ENCODE measurements at regions not wholly inside any gene's neighbourhood (a gene's known extent, or its start where the extent isn't known, plus 50 kb on each side); places are given as distances from the start of the nearest gene placed in this dataset.
"Not testable (repeated sequence)": the region's sequence is repeated elsewhere in the genome, so short reads cannot be mapped to it uniquely, and the experiment has no call there.

DNA sequence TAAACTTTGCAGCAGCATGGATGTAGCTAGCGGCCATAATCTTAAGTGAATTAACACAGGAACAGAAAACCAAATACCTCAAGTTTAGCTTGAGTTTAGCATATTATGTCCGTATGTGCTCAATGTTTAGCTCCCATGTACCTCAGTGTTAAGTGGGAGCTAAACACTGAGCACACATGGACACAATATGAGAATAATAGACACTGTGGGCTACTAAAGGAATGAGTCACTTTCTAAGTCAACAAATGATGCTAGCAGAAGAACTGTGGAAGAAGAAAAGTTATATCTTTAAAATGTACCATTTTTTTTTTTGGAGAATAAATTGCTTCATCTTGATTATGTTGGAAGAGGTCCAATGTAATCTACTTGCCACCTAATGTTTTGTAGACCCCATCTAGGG lies 1146.0 kb upstream of the SLC39A10 start:
- H3K4me3 ChIP-seq (ENCODE audit: low read length); H3K27ac ChIP-seq (ENCODE audit: low read length); H3K9me3 ChIP-seq (ENCODE audit: insufficient read depth, low read depth, low read length); H3K9ac ChIP-seq (ENCODE audit: low read depth, low read length); H3K4me1 ChIP-seq (ENCODE audit: insufficient read depth, low read length); H3K36me3 ChIP-seq (ENCODE audit: insufficient read depth, low read depth, low read length); H3K27me3 ChIP-seq (ENCODE audit: insufficient read depth, low read length): not testable (repeated sequence)

DNA sequence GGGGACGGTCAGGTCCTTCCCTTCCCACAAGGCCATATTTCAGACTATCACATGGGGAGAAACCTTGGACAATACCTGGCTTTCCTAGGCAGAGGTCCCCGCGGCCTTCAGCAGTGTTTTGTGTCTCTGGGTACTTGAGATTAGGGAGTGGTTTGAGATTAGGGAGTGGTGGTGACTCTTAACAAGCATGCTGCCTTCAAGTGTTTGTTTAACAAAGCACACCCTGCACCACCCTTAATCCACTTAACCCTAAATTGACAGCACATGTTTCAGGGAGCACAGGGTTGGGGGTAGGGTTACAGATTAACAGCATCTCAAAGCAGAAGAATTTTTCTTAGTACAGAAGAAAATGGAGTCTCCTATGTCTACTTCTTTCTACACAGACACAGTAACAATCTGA lies 1152.2 kb upstream of the SLC39A10 start:
- H3K9me3 ChIP-seq (ENCODE audit: insufficient read depth, low read depth, low read length); H3K27me3 ChIP-seq (ENCODE audit: insufficient read depth, low read length); H3K4me3 ChIP-seq (ENCODE audit: low read length); H3K4me1 ChIP-seq (ENCODE audit: insufficient read depth, low read length); H3K27ac ChIP-seq (ENCODE audit: low read length); H3K36me3 ChIP-seq (ENCODE audit: insufficient read depth, low read depth, low read length); H3K9ac ChIP-seq (ENCODE audit: low read depth, low read length): not testable (repeated sequence)

DNA sequence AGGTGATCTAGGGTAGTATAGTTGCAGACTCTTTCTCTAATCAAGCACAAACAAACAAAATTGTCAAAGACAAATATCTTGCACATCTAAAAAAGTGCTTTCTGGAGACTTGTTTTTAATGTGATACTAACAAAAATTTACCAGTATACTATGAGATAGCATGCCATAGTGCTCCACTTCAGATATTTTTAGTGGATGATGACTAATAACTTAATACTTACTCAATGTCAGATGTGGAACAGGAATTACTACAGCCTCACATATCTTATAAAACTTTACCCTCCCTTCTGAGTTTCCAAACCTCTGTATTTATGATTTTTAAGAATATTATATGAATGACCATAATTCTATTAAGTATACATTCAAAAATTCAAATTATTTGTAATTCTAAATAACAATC lies 1162.0 kb upstream of the SLC39A10 start:
- Histone ChIP-seq H3K4me3 (ENCODE audit: low read length) (no peak overlapping the region), H3K9ac (ENCODE audit: low read depth, low read length) (no peak overlapping the region), H3K4me1 (ENCODE audit: insufficient read depth, low read length) (no peaks in the 10 kb centered on the region), H3K27me3 (ENCODE audit: insufficient read depth, low read length) (no peaks in the 10 kb centered on the region), H3K27ac (ENCODE audit: low read length) (no peak overlapping the region), H3K36me3 (ENCODE audit: insufficient read depth, low read depth, low read length) (no peaks in the 10 kb centered on the region), H3K9me3 (ENCODE audit: insufficient read depth, low read depth, low read length) (no peaks in the 10 kb centered on the region)

DNA sequence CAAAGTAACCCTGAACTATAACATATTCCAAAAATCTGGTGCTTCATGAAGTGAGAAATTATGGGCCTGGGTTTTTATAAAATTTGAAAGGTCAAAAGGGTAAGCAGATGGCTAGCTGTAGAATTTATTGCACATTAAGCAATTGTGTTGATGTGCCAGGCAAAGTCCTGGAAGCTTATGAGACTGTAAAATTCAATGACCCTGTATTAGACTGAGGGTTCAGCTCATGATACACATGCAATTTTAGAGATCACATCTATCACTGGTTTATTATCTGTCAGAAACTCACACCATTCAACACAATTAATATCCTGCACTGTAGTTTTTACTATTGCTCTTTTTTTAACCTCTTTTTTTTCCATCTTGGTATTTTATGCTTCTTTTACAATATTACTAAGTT lies 1162.6 kb upstream of the SLC39A10 start:
- Histone ChIP-seq H3K4me1 (ENCODE audit: insufficient read depth, low read length) (no peaks in the 10 kb centered on the region), H3K27ac (ENCODE audit: low read length) (no peak overlapping the region), H3K9me3 (ENCODE audit: insufficient read depth, low read depth, low read length) (no peaks in the 10 kb centered on the region), H3K4me3 (ENCODE audit: low read length) (no peak overlapping the region), H3K9ac (ENCODE audit: low read depth, low read length) (no peak overlapping the region), H3K27me3 (ENCODE audit: insufficient read depth, low read length) (no peaks in the 10 kb centered on the region), H3K36me3 (ENCODE audit: insufficient read depth, low read depth, low read length) (no peaks in the 10 kb centered on the region)

DNA sequence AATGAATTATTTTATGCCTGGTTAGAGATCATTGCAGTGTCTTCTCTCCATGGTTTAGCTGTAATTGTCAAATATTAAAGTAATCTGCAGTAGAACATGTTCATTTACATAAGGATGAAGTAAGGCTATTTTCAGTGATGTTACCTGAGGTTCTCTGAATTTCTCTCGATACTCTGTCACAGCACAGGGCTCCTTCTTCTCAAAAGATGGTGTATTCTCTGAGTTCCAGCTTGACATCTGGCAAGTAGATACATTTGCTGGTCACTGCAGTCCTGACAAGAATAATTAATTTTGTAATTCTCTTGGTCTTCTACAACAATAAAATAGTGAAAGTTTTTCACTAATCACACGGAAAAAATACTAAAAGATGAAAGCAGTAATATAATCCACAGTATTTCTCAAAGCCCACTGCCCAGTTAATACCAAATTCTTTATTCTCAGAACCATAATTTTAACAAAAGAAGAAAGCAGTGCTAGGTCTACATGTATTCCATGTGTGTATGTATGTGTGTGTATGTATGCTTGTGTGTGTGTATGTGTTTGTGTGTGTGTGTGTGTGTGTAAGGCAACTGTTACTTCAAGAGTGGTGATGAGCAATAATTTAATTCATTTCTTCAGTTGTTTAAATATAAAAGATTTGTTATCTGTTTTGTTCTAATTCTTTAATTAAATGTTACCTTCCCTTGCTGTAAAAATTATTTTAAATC lies 1165.5 kb upstream of the SLC39A10 start:
- no peaks in the 10 kb centered on the region for H3K9me3 ChIP-seq (ENCODE audit: insufficient read depth, low read depth, low read length)
- no peak overlapping the region for H3K9ac ChIP-seq (ENCODE audit: low read depth, low read length)
- no peaks in the 10 kb centered on the region for H3K4me1 ChIP-seq (ENCODE audit: insufficient read depth, low read length)
- no peaks in the 10 kb centered on the region for H3K36me3 ChIP-seq (ENCODE audit: insufficient read depth, low read depth, low read length)
- no peak overlapping the region for H3K4me3 ChIP-seq (ENCODE audit: low read length)
- H3K27me3 ChIP-seq (ENCODE audit: insufficient read depth, low read length): no peaks in the 10 kb centered on the region
- H3K27ac ChIP-seq (ENCODE audit: low read length): no peak overlapping the region

DNA sequence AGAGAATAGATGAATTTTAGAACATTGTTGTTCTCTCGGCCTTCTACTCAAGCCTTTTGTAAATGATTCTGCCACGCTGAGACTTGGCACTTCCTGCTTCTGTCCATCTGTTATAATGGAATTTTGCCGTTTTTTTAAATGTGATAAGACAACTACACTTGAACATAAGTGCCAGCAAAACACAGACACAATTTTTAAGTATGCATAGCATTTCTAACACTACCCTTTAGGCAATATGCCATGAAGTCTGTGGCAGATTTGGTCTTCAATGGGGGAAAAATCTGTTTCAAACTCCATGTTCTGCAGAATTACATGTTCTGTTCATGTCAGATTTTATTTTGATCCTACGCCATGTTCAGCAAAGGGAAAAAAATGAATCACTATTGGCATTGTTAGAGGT lies 1170.7 kb upstream of the SLC39A10 start:
- H3K4me3 ChIP-seq (ENCODE audit: low read length): no peak overlapping the region
- H3K27ac ChIP-seq (ENCODE audit: low read length): no peak overlapping the region
- H3K9me3 ChIP-seq (ENCODE audit: insufficient read depth, low read depth, low read length): no peaks in the 10 kb centered on the region
- no peak overlapping the region for H3K9ac ChIP-seq (ENCODE audit: low read depth, low read length)
- no peaks in the 10 kb centered on the region for H3K4me1 ChIP-seq (ENCODE audit: insufficient read depth, low read length)
- no peaks in the 10 kb centered on the region for H3K27me3 ChIP-seq (ENCODE audit: insufficient read depth, low read length)
- H3K36me3 ChIP-seq (ENCODE audit: insufficient read depth, low read depth, low read length): no peaks in the 10 kb centered on the region

DNA sequence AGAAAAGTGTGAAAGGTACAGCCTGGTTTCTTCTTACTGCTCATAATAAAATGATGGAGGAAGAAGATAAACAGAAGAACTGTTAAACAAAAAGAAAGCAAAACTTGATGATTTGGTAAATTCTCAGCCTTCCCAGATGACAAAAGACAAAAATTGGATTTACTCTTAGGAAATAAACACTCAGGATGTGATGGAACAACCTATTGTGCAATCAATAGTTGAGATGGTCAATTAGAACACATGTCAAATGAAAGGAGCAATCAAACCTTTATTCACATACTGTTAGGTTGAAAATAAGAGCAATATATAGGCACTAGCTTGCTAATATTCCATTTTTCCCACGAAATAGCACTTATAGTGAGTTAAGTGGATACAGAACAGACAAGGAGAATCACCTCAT lies 1174.0 kb upstream of the SLC39A10 start:
- Histone ChIP-seq H3K27me3 (ENCODE audit: insufficient read depth, low read length) (no peaks in the 10 kb centered on the region), H3K9me3 (ENCODE audit: insufficient read depth, low read depth, low read length) (no peaks in the 10 kb centered on the region), H3K4me3 (ENCODE audit: low read length) (no peak overlapping the region), H3K9ac (ENCODE audit: low read depth, low read length) (no peak overlapping the region), H3K27ac (ENCODE audit: low read length) (no peak overlapping the region), H3K36me3 (ENCODE audit: insufficient read depth, low read depth, low read length) (no peaks in the 10 kb centered on the region), H3K4me1 (ENCODE audit: insufficient read depth, low read length) (no peaks in the 10 kb centered on the region)

DNA sequence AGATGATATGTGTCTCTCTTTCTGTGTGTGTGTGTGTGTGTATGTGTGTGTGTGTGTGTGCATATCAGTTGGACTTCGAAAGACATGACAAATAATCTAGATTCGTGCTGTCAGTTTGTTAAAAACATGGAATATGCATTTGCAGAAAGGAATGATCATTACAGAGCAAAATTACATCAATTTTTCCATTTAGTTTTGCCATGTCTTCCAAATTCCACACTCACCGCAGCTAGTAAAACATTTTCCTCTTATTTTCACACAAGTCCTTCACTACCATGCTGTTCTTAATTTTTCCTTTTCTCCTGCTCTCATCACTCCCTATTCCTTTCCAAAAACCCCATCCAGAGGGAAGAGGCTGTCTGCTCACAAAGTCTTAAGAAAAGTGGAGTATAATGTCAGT lies 1191.4 kb upstream of the SLC39A10 start:
- H3K36me3 ChIP-seq (ENCODE audit: insufficient read depth, low read depth, low read length): no peaks in the 10 kb centered on the region
- no peak overlapping the region for H3K27ac ChIP-seq (ENCODE audit: low read length)
- H3K4me3 ChIP-seq (ENCODE audit: low read length): no peak overlapping the region
- H3K9me3 ChIP-seq (ENCODE audit: insufficient read depth, low read depth, low read length): no peaks in the 10 kb centered on the region
- no peak overlapping the region for H3K9ac ChIP-seq (ENCODE audit: low read depth, low read length)
- H3K27me3 ChIP-seq (ENCODE audit: insufficient read depth, low read length): no peaks in the 10 kb centered on the region
- no peaks in the 10 kb centered on the region for H3K4me1 ChIP-seq (ENCODE audit: insufficient read depth, low read length)

DNA sequence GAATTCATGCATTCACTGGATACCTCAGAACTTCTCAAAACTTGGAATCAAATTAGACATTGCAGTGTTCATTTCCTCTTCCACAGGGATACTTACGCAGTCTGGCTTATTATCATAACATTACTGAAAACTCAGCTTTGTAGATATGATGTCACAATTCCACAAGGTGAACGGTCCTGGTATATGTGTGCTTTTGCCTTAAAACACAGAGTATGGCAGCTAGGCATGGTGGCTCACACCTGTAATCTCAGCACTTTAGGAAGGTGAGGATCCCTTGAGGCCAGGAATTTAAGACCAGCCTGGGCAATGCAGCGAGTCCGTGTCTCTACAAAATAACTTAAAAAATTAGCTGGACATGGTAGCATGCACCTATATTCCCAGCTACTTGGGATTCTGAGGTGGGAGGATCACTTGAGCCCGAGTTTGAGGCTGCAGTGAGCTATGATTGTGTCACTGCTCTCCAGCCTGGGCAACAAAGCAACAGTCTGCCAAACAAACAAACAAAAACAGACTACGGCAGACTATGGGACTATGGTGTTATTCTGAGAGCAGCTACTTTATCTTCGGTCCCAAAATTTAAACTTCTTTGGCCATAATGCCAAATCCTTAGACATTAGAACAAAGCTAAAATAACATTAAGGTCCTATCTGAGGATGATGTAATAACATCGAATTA lies 1191.9 kb upstream of the SLC39A10 start:
- no peak overlapping the region for H3K4me3 ChIP-seq (ENCODE audit: low read length)
- H3K4me1 ChIP-seq (ENCODE audit: insufficient read depth, low read length): no peaks in the 10 kb centered on the region
- H3K27ac ChIP-seq (ENCODE audit: low read length): no peak overlapping the region
- no peaks in the 10 kb centered on the region for H3K9me3 ChIP-seq (ENCODE audit: insufficient read depth, low read depth, low read length)
- H3K36me3 ChIP-seq (ENCODE audit: insufficient read depth, low read depth, low read length): no peaks in the 10 kb centered on the region
- no peak overlapping the region for H3K9ac ChIP-seq (ENCODE audit: low read depth, low read length)
- H3K27me3 ChIP-seq (ENCODE audit: insufficient read depth, low read length): no peaks in the 10 kb centered on the region

DNA sequence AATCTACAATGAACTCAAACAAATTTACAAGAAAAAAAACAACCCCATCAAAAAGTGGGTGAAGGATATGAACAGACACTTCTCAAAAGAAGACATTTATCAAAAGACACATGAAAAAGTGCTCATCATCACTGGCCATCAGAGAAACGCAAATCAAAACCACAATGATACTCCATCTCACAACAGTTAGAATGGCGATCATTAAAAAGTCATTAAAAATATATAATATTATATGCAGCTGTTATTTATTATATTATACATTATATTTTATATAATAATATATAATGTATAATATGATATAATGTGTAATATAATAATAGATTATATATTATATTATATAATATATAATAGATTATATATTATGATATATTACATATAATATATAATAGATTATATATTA lies 1194.1 kb upstream of the SLC39A10 start:
- H3K4me3 ChIP-seq (ENCODE audit: low read length); H3K9me3 ChIP-seq (ENCODE audit: insufficient read depth, low read depth, low read length); H3K27me3 ChIP-seq (ENCODE audit: insufficient read depth, low read length); H3K36me3 ChIP-seq (ENCODE audit: insufficient read depth, low read depth, low read length); H3K4me1 ChIP-seq (ENCODE audit: insufficient read depth, low read length); H3K27ac ChIP-seq (ENCODE audit: low read length); H3K9ac ChIP-seq (ENCODE audit: low read depth, low read length): not testable (repeated sequence)

DNA sequence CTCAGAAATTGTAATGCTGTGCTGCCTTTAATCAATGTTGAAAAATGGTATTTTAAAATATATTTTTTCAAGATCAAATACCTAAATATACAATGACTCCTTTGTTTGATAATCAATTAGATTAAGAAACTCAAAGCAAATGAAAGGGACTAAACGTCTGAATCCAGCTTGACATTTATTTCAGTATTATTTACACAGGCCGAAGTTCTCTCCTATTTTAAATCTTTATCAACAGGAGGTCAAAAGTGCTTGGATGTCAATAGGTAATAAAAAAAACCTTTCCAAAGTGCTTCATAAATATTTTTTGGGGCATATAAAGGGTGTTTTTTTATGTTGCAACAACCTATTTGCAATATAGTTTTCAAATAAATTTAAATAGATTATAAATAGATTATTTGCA lies 1201.7 kb upstream of the SLC39A10 start:
- Histone ChIP-seq H3K4me1 (ENCODE audit: insufficient read depth, low read length) (no peaks in the 10 kb centered on the region), H3K27ac (ENCODE audit: low read length) (no peak overlapping the region)

DNA sequence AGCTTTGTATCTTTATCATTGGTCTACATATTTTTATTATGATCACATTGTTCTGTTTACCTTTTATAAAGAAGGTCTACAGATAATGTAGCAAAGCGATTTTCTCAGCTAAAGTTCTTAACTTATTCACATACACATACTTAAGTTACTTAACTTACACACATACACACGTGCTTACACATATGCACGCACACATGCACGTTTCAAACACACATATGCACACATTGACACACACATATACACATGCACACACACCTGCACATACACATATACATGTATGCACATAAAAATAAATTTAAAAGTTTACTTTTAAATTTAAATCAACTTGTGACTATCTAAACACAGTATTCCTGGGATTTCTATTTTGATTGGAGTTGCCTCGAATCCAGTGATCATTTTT lies 1204.5 kb upstream of the SLC39A10 start:
- H3K27ac ChIP-seq (ENCODE audit: low read length): no peak overlapping the region
- no peak overlapping the region for H3K4me3 ChIP-seq (ENCODE audit: low read length)
- no peak overlapping the region for H3K9ac ChIP-seq (ENCODE audit: low read depth, low read length)
- H3K27me3 ChIP-seq (ENCODE audit: insufficient read depth, low read length): no peaks in the 10 kb centered on the region
- no peaks in the 10 kb centered on the region for H3K36me3 ChIP-seq (ENCODE audit: insufficient read depth, low read depth, low read length)
- no peaks in the 10 kb centered on the region for H3K9me3 ChIP-seq (ENCODE audit: insufficient read depth, low read depth, low read length)
- no peaks in the 10 kb centered on the region for H3K4me1 ChIP-seq (ENCODE audit: insufficient read depth, low read length)

More for the DNA sequence above, 1201.7 kb upstream of the SLC39A10 start:
- Histone ChIP-seq H3K4me3 (ENCODE audit: low read length) (no peak overlapping the region), H3K27me3 (ENCODE audit: insufficient read depth, low read length) (no peaks in the 10 kb centered on the region), H3K9ac (ENCODE audit: low read depth, low read length) (no peak overlapping the region), H3K36me3 (ENCODE audit: insufficient read depth, low read depth, low read length) (no peaks in the 10 kb centered on the region), H3K9me3 (ENCODE audit: insufficient read depth, low read depth, low read length) (no peaks in the 10 kb centered on the region)

Measured in iPS-20b (cell line).